WTC11 (cell line): ENCODE measurements at regions not wholly inside any gene's neighbourhood (a gene's known extent, or its start where the extent isn't known, plus 50 kb on each side); places are given as distances from the start of the nearest gene placed in this dataset.

Experiments
- ATAC-seq: fragments of 200-7000 bp; cut with Tn5 transposase; 2 replicates; pipeline ENCODE4 v1.10.0; 2021; ENCODE audit warnings: mild to moderate bottlenecking, moderate library complexity
- CTCF ChIA-PET: fragments of 300-600 bp; sonication (Branson Sonifier 250); formaldehyde crosslinking; loops from one replicate; lab custom pipeline; 2021; ENCODE audit warnings: antibody characterized with exemption; lab: Charles Lee
- POLR2A ChIA-PET: fragments of 350-600 bp; sonication (Branson Sonifier 250); formaldehyde crosslinking; loops from one replicate; lab custom pipeline; 2021; ENCODE audit warnings: antibody characterized with exemption; lab: Charles Lee
- DNase-seq: peaks from one replicate; pipeline ENCODE4 v3.0.0; 2021; ENCODE audit warnings: low spot score
- H3K27ac Mint-ChIP-seq: 2 replicates; pipeline ENCODE4 v1.8.0; 2021; ENCODE audit warnings: mixed read lengths
- H3K27me3 Mint-ChIP-seq: 2 replicates; pipeline ENCODE4 v1.8.0; 2021; ENCODE audit warnings: low read depth, mild to moderate bottlenecking, moderate library complexity, mixed read lengths
- H3K36me3 Mint-ChIP-seq: 2 replicates; pipeline ENCODE4 v1.8.0; 2021; ENCODE audit warnings: mixed read lengths
- H3K4me1 Mint-ChIP-seq: 2 replicates; pipeline ENCODE4 v1.8.0; 2022; ENCODE audit warnings: mixed read lengths
- H3K4me3 Mint-ChIP-seq: 2 replicates; pipeline ENCODE4 v1.8.0; 2021; ENCODE audit warnings: mild to moderate bottlenecking, moderate library complexity, mixed read lengths
- H3K9me3 Mint-ChIP-seq: 2 replicates; pipeline ENCODE4 v1.8.0; 2021; ENCODE audit warnings: mixed read lengths
- ARID4B ChIP-seq: sonication (generic); formaldehyde crosslinking; IDR thresholded peaks from 2 replicates; pipeline ENCODE4 v1.8.0; 2023; ENCODE audit warnings: missing genetic modification reagents, mild to moderate bottlenecking, borderline replicate concordance
- ATF3 ChIP-seq: sonication (generic); formaldehyde crosslinking; conservative IDR thresholded peaks from 2 replicates; pipeline ENCODE4 v1.8.1; 2022; ENCODE audit warnings: mild to moderate bottlenecking, missing genetic modification reagents
- ATF6 ChIP-seq: sonication (generic); formaldehyde crosslinking; IDR thresholded peaks from 2 replicates; pipeline ENCODE4 v1.8.1; 2023; ENCODE audit warnings: mild to moderate bottlenecking, missing genetic modification reagents
- CDX4 ChIP-seq: fragments of 250-450 bp; sonication (Bioruptor Pico); IDR thresholded peaks from 2 replicates; pipeline ENCODE4 v1.9.0; 2021; ENCODE audit warnings: moderate library complexity, mild to moderate bottlenecking, inconsistent platforms, borderline replicate concordance
- E2F1 ChIP-seq: sonication (generic); formaldehyde crosslinking; IDR thresholded peaks from 2 replicates; pipeline ENCODE4 v1.8.0; 2022; ENCODE audit warnings: mild to moderate bottlenecking, missing genetic modification reagents
- ESRRA ChIP-seq: sonication (generic); formaldehyde crosslinking; IDR thresholded peaks from 2 replicates; pipeline ENCODE4 v1.8.1; 2022; ENCODE audit warnings: mild to moderate bottlenecking, missing genetic modification reagents, borderline replicate concordance
- FOXK1 ChIP-seq: sonication (generic); formaldehyde crosslinking; IDR thresholded peaks from 2 replicates; pipeline ENCODE4 v1.8.0; 2022; ENCODE audit warnings: mild to moderate bottlenecking, moderate library complexity, missing genetic modification reagents
- HMGA2 ChIP-seq: fragments of 250-450 bp; sonication (Bioruptor Pico); IDR thresholded peaks from 2 replicates; pipeline ENCODE4 v1.4.0; 2021; ENCODE audit warnings: mild to moderate bottlenecking, moderate library complexity
- IRF1 ChIP-seq: sonication (generic); formaldehyde crosslinking; IDR thresholded peaks from 2 replicates; pipeline ENCODE4 v1.8.0; 2023; ENCODE audit warnings: missing genetic modification reagents
- NR3C1 ChIP-seq: sonication (generic); formaldehyde crosslinking; conservative IDR thresholded peaks from 2 replicates; pipeline ENCODE4 v1.8.1; 2023; ENCODE audit warnings: low read depth, mild to moderate bottlenecking, missing genetic modification reagents
- SOX15 ChIP-seq: fragments of 250-450 bp; sonication (Bioruptor Pico); IDR thresholded peaks from 2 replicates; pipeline ENCODE4 v1.9.0; 2021; ENCODE audit warnings: mild to moderate bottlenecking
- TCF7 ChIP-seq: sonication (generic); formaldehyde crosslinking; IDR thresholded peaks from 2 replicates; pipeline ENCODE4 v1.8.0; 2022; ENCODE audit warnings: mild to moderate bottlenecking, low read depth, missing genetic modification reagents, moderate library complexity
- TEAD1 ChIP-seq: sonication (generic); formaldehyde crosslinking; IDR thresholded peaks from 2 replicates; pipeline ENCODE4 v1.8.0; 2022; ENCODE audit warnings: mild to moderate bottlenecking, missing genetic modification reagents
- ZNF138 ChIP-seq: sonication (generic); formaldehyde crosslinking; conservative IDR thresholded peaks from 2 replicates; pipeline ENCODE4 v1.8.1; 2022; ENCODE audit warnings: mild to moderate bottlenecking, moderate library complexity, missing genetic modification reagents
- ZNF219 ChIP-seq: sonication (generic); formaldehyde crosslinking; IDR thresholded peaks from 2 replicates; pipeline ENCODE4 v1.8.0; 2023; ENCODE audit warnings: missing genetic modification reagents, mild to moderate bottlenecking, borderline replicate concordance
- ZNF281 ChIP-seq: sonication (generic); formaldehyde crosslinking; IDR thresholded peaks from 2 replicates; pipeline ENCODE4 v1.8.0; 2023; ENCODE audit warnings: mild to moderate bottlenecking, missing genetic modification reagents

GRCh38 chr18:56379256-56379655, 259.1 kb downstream of the TXNL1 start:
- peaks cover 5% of the 10 kb centered on the region for H3K9me3 Mint-ChIP-seq
- no peaks in the 10 kb centered on the region for H3K36me3 Mint-ChIP-seq
- DNase-seq = no peak
- no peak overlapping the region for H3K4me3 Mint-ChIP-seq
- ChIA-PET CTCF (no interaction called here), POLR2A (interaction anchor here (0.8 kb wide), 1 partner anchor 105 kb away, joined by 5 read pairs; no protein-coding TSS in a partner anchor)
- H3K4me1 Mint-ChIP-seq = peaks cover 14% of the 10 kb centered on the region
- ATAC-seq = no peak
- H3K27ac Mint-ChIP-seq = no peak overlapping the region
- no peak for TF ChIP-seq ATF3 (CRISPR knock-in tag)
- TF ChIP-seq, all 79 proteins: peak for 0
- no peaks in the 10 kb centered on the region for H3K27me3 Mint-ChIP-seq

GRCh38 chr18:56377231-56377630, 261.2 kb downstream of the TXNL1 start:
- H3K4me1 Mint-ChIP-seq = peaks cover 22% of the 10 kb centered on the region
- no peaks in the 10 kb centered on the region for H3K9me3 Mint-ChIP-seq
- TF ChIP-seq SOX15 (CRISPR knock-in tag) = no peak
- TF ChIP-seq, all 79 proteins: peak for 0
- POLR2A ChIA-PET = no interaction called here
- no peak for ATAC-seq
- no peaks in the 10 kb centered on the region for H3K36me3 Mint-ChIP-seq
- no peak for DNase-seq
- no peak overlapping the region for H3K27ac Mint-ChIP-seq
- CTCF ChIA-PET = no interaction called here
- H3K27me3 Mint-ChIP-seq = no peaks in the 10 kb centered on the region
- H3K4me3 Mint-ChIP-seq = no peak overlapping the region

- Mint-ChIP-seq H3K27ac (no peak overlapping the region), H3K4me1 (peaks cover 14% of the 10 kb centered on the region), H3K27me3 (no peaks in the 10 kb centered on the region), H3K9me3 (no peaks in the 10 kb centered on the region), H3K4me3 (no peak overlapping the region)
- ATAC-seq (no peak), DNase-seq (no peak)
- POLR2A ChIA-PET = no interaction called here
- CTCF ChIA-PET = no interaction called here
- TF ChIP-seq HMGA2 (CRISPR knock-in tag) (no peak), NR3C1 (CRISPR knock-in tag) (no peak), SOX15 (CRISPR knock-in tag) (no peak), ATF6 (CRISPR knock-in tag) (no peak), E2F1 (CRISPR knock-in tag) (no peak), ESRRA (CRISPR knock-in tag) (no peak), ZNF138 (no peak)
- TF ChIP-seq, all 79 proteins: peak for 0
- H3K36me3 Mint-ChIP-seq = no peaks in the 10 kb centered on the region
Observed at GRCh38 chr18:56374007-56374655, 264.3 kb downstream of the TXNL1 start.

GRCh38 chr18:56373601-56374000, 264.8 kb downstream of the TXNL1 start:
- no peak for ATAC-seq
- ChIA-PET CTCF (no interaction called here), POLR2A (no interaction called here)
- Mint-ChIP-seq H3K27me3 (no peaks in the 10 kb centered on the region), H3K9me3 (peaks cover 2% of the 10 kb centered on the region), H3K4me1 (peaks cover 14% of the 10 kb centered on the region), H3K36me3 (no peaks in the 10 kb centered on the region), H3K27ac (no peak overlapping the region), H3K4me3 (no peak overlapping the region)
- no peak for DNase-seq
- TF ChIP-seq IRF1 (CRISPR knock-in tag) = no peak
- TF ChIP-seq ZNF281 (CRISPR knock-in tag) = no peak
- no peak for TF ChIP-seq CDX4
- no peak for TF ChIP-seq ZNF219 (CRISPR knock-in tag)
- TF ChIP-seq ARID4B (CRISPR knock-in tag) = no peak
- TF ChIP-seq FOXK1 (CRISPR knock-in tag) = no peak
- TF ChIP-seq TEAD1 (CRISPR knock-in tag) = no peak
- TF ChIP-seq TCF7 (CRISPR knock-in tag) = no peak
